H1 (cell line): ENCODE measurements at regions not wholly inside any gene's neighbourhood (a gene's known extent, or its start where the extent isn't known, plus 50 kb on each side); places are given as distances from the start of the nearest gene placed in this dataset.

Experiments used
- CTCF ChIA-PET: fragments of 300-600 bp; sonication (Branson Sonifier 250); formaldehyde crosslinking; loops from one replicate; lab custom pipeline; 2021; ENCODE audit not compliant: partially characterized antibody; lab: Charles Lee
- POLR2A ChIA-PET: fragments of 300-600 bp; sonication (Branson Sonifier 250); formaldehyde crosslinking; loops from one replicate; lab custom pipeline; 2021; ENCODE audit warnings: inconsistent platforms; ENCODE audit not compliant: partially characterized antibody; lab: Charles Lee
- DNase-seq, 2 experiments: peaks; one replicate each; pipeline versions ENCODE4 v3.0.0 to v3.0.0-alpha.2; 2010 to 2022; ENCODE audit warnings: low spot score in 2 of 2, low read depth in 1 of 2, mixed read lengths in 1 of 2
- FAIRE-seq: peaks from 2 replicates; lab custom pipeline; 2011; peaks lifted over from hg19 to GRCh38; lab: Jason Lieb, UNC
- H2AFZ ChIP-seq: 2 replicates; pipeline ENCODE4 v1.8.1; 2012; ENCODE audit warnings: low read length, inconsistent platforms
- H2AK5ac ChIP-seq: 2 replicates; pipeline ENCODE4 v1.6.1; 2013; ENCODE audit warnings: low read depth, low read length
- H2BK120ac ChIP-seq: replicated peaks from 2 replicates; pipeline ENCODE3; 2013; ENCODE audit warnings: low read depth, low read length, inconsistent platforms
- H2BK12ac ChIP-seq: 2 replicates; pipeline ENCODE4 v1.6.1; 2013; ENCODE audit warnings: low read depth, low read length
- H2BK15ac ChIP-seq: 2 replicates; pipeline ENCODE4 v1.6.1; 2013; ENCODE audit warnings: low read length
- H2BK20ac ChIP-seq: 2 replicates; pipeline ENCODE4 v1.6.1; 2013; ENCODE audit warnings: low read length
- H2BK5ac ChIP-seq: 2 replicates; pipeline ENCODE4 v1.6.1; 2013; ENCODE audit warnings: low read depth, low read length
- H3K14ac ChIP-seq: 2 replicates; pipeline ENCODE4 v1.6.1; 2013; ENCODE audit warnings: inconsistent platforms; ENCODE audit not compliant: insufficient read length
- H3K18ac ChIP-seq: 2 replicates; pipeline ENCODE4 v1.6.1; 2013; ENCODE audit warnings: low read length; ENCODE audit errors: extremely low read depth
- H3K23ac ChIP-seq: 2 replicates; pipeline ENCODE4 v1.6.1; 2013; ENCODE audit warnings: inconsistent platforms; ENCODE audit not compliant: insufficient read length
- H3K23me2 ChIP-seq: 2 replicates; pipeline ENCODE4 v1.6.1; 2013; ENCODE audit warnings: low read depth, low read length
- H3K27ac ChIP-seq: 2 replicates; pipeline ENCODE4 v1.6.1; 2011; ENCODE audit warnings: low read depth, low read length, inconsistent platforms
- H3K27me3 ChIP-seq, 4 experiments: replicated peaks in 1 of 4; 1 replicate in 1 of 4; 2 replicates in 3 of 4; pipeline versions ENCODE4 v1.6.1 to v1.8.1; 2011 to 2013; ENCODE audit warnings: low read length in 3 of 4, mild to moderate bottlenecking in 3 of 4, inconsistent platforms in 2 of 4, mixed read lengths in 2 of 4, moderate library complexity in 1 of 4; ENCODE audit not compliant: control insufficient read depth in 3 of 4, insufficient read depth in 3 of 4; ENCODE audit errors: extremely low read depth in 1 of 4
- H3K36me3 ChIP-seq, 4 experiments: 2 replicates each; pipeline versions ENCODE4 v1.6.1 to v1.8.1; 2011 to 2013; ENCODE audit warnings: mild to moderate bottlenecking in 4 of 4, low read length in 3 of 4, moderate library complexity in 2 of 4, control low read depth in 1 of 4, inconsistent platforms in 1 of 4; ENCODE audit not compliant: insufficient read depth in 4 of 4, control insufficient read depth in 2 of 4
- H3K4ac ChIP-seq: replicated peaks from 2 replicates; pipeline ENCODE3; 2013; ENCODE audit warnings: low read length, low read depth, mixed read lengths, inconsistent platforms; ENCODE audit not compliant: insufficient read length
- H3K4me1 ChIP-seq, 4 experiments: replicated peaks in 1 of 4; 1 replicate in 1 of 4; 2 replicates in 3 of 4; pipeline versions ENCODE4 v1.6.1 to v1.8.1; 2011 to 2013; ENCODE audit warnings: low read length in 3 of 4, inconsistent platforms in 2 of 4, mixed read lengths in 1 of 4; ENCODE audit not compliant: insufficient read depth in 4 of 4, control insufficient read depth in 3 of 4
- H3K4me2 ChIP-seq, 2 experiments: 2 replicates each; pipeline versions ENCODE4 v1.6.1 to v1.8.1; 2011 to 2013; ENCODE audit warnings: low read depth in 2 of 2, low read length in 2 of 2, control low read depth in 1 of 2, inconsistent platforms in 1 of 2, mild to moderate bottlenecking in 1 of 2; ENCODE audit not compliant: insufficient read depth in 1 of 2
- H3K4me3 ChIP-seq, 4 experiments: fragments of 200-600, 300-600 bp in 1 of 4; sonication (generic), shearing (Covaris generic), sonication (Bioruptor Twin) in 1 of 4; 2 replicates each; pipeline versions ENCODE4 v1.5.1 to v1.8.1; 2011 to 2016; ENCODE audit warnings: low read length in 4 of 4, low read depth in 3 of 4, control low read depth in 2 of 4, inconsistent platforms in 2 of 4, mild to moderate bottlenecking in 2 of 4, mixed read lengths in 1 of 4, moderate library complexity in 1 of 4; ENCODE audit not compliant: insufficient read depth in 2 of 4; ENCODE audit errors: extremely low read depth in 1 of 4
- H3K56ac ChIP-seq: replicated peaks from 2 replicates; pipeline ENCODE3; 2013; ENCODE audit warnings: low read depth, mild to moderate bottlenecking, mixed read lengths, low read length, inconsistent platforms; ENCODE audit not compliant: insufficient read length
- H3K79me1 ChIP-seq: 2 replicates; pipeline ENCODE4 v1.6.1; 2013; ENCODE audit warnings: low read depth, low read length, control low read depth
- H3K79me2 ChIP-seq, 2 experiments: 2 replicates each; pipeline versions ENCODE4 v1.6.1 to v1.8.1; 2012 to 2013; ENCODE audit warnings: low read length in 2 of 2, mild to moderate bottlenecking in 2 of 2, inconsistent platforms in 1 of 2; ENCODE audit not compliant: insufficient read depth in 2 of 2, control insufficient read depth in 1 of 2
- H3K9ac ChIP-seq, 4 experiments: replicated peaks in 1 of 4; 1 replicate in 1 of 4; 2 replicates in 3 of 4; pipeline versions ENCODE4 v1.6.1 to v1.8.1; 2011 to 2013; ENCODE audit warnings: low read depth in 3 of 4, low read length in 3 of 4, control low read depth in 2 of 4, mild to moderate bottlenecking in 2 of 4, moderate library complexity in 2 of 4, inconsistent platforms in 1 of 4; ENCODE audit errors: extremely low read depth in 1 of 4
- H3K9me3 ChIP-seq, 2 experiments: 2 replicates each; pipeline versions ENCODE4 v1.6.1 to v1.8.1; 2012 to 2013; ENCODE audit warnings: mild to moderate bottlenecking in 2 of 2, moderate library complexity in 2 of 2, control low read depth in 1 of 2, inconsistent platforms in 1 of 2, low read depth in 1 of 2, low read length in 1 of 2, mixed read lengths in 1 of 2; ENCODE audit not compliant: insufficient read depth in 2 of 2
- H4K20me1 ChIP-seq, 2 experiments: replicated peaks in 1 of 2; 2 replicates each; pipeline versions ENCODE3 to v1.8.1; 2011 to 2013; ENCODE audit warnings: inconsistent platforms in 2 of 2, low read length in 2 of 2, mild to moderate bottlenecking in 1 of 2; ENCODE audit not compliant: insufficient read depth in 2 of 2, control insufficient read depth in 1 of 2
- H4K5ac ChIP-seq: 2 replicates; pipeline ENCODE4 v1.6.1; 2013; ENCODE audit warnings: low read length, low read depth, mixed read lengths, inconsistent platforms; ENCODE audit not compliant: insufficient read length
- H4K8ac ChIP-seq: 2 replicates; pipeline ENCODE4 v1.8.0; 2013; ENCODE audit warnings: mild to moderate bottlenecking, moderate library complexity, low read length, inconsistent platforms; ENCODE audit not compliant: insufficient read depth; ENCODE audit errors: extremely low read depth
- H4K91ac ChIP-seq: replicated peaks from 2 replicates; pipeline ENCODE3; 2013; ENCODE audit warnings: low read length, mixed read lengths, inconsistent platforms; ENCODE audit not compliant: insufficient read length
- TF ChIP-seq, protein P1 (sequence below): fragments of 300-600 bp; sonication (generic); IDR thresholded peaks from 2 replicates; pipeline ENCODE4 v1.7.1; 2012; ENCODE audit warnings: low read length, moderate library complexity, mild to moderate bottlenecking, inconsistent platforms; ENCODE audit not compliant: insufficient replicate concordance

DNA sequence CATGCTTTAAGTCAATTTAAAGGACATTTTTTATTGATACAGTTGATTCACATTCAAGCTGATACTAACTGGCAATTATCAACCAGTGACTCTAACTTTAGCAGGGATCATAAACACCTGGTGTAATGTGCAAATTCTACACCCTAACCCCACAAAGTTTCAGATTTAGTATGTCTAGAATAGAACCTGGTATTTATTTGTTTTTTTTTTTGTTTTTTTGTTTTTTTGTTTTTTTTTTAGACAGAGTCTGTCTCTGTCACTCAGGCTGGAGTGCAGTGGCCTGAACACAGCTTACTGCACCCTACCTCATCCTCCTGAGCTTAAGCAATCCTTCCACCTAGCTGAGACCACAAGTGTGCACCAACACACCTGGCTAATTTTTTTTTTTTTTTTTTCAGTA, 311.2 kb upstream of the SEMA6A start:
- ChIA-PET POLR2A (no interaction called here), CTCF (interaction anchor here (1.0 kb wide), 1 partner anchor 8 kb away, joined by 3 read pairs; no protein-coding TSS in a partner anchor)
- Histone ChIP-seq H2BK5ac (no peak overlapping the region), H3K9ac (no peak overlapping the region), H3K4me1 (no peaks in the 10 kb centered on the region), H2AFZ (no peak overlapping the region), H2BK15ac (no peak overlapping the region), H3K4ac (no peak overlapping the region), H3K36me3 (no peaks in the 10 kb centered on the region; a peak in 1 of 8 replicates), H3K23ac (no peak overlapping the region), H2BK12ac (no peak overlapping the region), H3K23me2 (no peaks in the 10 kb centered on the region), H3K27me3 (no peaks in the 10 kb centered on the region), H4K8ac (no peak overlapping the region), H3K4me3 (no peak overlapping the region), H4K5ac (no peak overlapping the region), H3K4me2 (no peak overlapping the region), H3K9me3 (no peaks in the 10 kb centered on the region), H3K79me1 (no peaks in the 10 kb centered on the region), H3K18ac (no peak overlapping the region), H2AK5ac (no peak overlapping the region), H3K56ac (no peak overlapping the region), H3K79me2 (no peaks in the 10 kb centered on the region), H3K27ac (no peak overlapping the region), H3K14ac (no peak overlapping the region), H4K91ac (no peak overlapping the region), H2BK120ac (no peak overlapping the region), H2BK20ac (no peak overlapping the region), H4K20me1 (no peaks in the 10 kb centered on the region)
- DNase-seq (no peak), FAIRE-seq (no peak)
- TF ChIP-seq, protein P1, sequence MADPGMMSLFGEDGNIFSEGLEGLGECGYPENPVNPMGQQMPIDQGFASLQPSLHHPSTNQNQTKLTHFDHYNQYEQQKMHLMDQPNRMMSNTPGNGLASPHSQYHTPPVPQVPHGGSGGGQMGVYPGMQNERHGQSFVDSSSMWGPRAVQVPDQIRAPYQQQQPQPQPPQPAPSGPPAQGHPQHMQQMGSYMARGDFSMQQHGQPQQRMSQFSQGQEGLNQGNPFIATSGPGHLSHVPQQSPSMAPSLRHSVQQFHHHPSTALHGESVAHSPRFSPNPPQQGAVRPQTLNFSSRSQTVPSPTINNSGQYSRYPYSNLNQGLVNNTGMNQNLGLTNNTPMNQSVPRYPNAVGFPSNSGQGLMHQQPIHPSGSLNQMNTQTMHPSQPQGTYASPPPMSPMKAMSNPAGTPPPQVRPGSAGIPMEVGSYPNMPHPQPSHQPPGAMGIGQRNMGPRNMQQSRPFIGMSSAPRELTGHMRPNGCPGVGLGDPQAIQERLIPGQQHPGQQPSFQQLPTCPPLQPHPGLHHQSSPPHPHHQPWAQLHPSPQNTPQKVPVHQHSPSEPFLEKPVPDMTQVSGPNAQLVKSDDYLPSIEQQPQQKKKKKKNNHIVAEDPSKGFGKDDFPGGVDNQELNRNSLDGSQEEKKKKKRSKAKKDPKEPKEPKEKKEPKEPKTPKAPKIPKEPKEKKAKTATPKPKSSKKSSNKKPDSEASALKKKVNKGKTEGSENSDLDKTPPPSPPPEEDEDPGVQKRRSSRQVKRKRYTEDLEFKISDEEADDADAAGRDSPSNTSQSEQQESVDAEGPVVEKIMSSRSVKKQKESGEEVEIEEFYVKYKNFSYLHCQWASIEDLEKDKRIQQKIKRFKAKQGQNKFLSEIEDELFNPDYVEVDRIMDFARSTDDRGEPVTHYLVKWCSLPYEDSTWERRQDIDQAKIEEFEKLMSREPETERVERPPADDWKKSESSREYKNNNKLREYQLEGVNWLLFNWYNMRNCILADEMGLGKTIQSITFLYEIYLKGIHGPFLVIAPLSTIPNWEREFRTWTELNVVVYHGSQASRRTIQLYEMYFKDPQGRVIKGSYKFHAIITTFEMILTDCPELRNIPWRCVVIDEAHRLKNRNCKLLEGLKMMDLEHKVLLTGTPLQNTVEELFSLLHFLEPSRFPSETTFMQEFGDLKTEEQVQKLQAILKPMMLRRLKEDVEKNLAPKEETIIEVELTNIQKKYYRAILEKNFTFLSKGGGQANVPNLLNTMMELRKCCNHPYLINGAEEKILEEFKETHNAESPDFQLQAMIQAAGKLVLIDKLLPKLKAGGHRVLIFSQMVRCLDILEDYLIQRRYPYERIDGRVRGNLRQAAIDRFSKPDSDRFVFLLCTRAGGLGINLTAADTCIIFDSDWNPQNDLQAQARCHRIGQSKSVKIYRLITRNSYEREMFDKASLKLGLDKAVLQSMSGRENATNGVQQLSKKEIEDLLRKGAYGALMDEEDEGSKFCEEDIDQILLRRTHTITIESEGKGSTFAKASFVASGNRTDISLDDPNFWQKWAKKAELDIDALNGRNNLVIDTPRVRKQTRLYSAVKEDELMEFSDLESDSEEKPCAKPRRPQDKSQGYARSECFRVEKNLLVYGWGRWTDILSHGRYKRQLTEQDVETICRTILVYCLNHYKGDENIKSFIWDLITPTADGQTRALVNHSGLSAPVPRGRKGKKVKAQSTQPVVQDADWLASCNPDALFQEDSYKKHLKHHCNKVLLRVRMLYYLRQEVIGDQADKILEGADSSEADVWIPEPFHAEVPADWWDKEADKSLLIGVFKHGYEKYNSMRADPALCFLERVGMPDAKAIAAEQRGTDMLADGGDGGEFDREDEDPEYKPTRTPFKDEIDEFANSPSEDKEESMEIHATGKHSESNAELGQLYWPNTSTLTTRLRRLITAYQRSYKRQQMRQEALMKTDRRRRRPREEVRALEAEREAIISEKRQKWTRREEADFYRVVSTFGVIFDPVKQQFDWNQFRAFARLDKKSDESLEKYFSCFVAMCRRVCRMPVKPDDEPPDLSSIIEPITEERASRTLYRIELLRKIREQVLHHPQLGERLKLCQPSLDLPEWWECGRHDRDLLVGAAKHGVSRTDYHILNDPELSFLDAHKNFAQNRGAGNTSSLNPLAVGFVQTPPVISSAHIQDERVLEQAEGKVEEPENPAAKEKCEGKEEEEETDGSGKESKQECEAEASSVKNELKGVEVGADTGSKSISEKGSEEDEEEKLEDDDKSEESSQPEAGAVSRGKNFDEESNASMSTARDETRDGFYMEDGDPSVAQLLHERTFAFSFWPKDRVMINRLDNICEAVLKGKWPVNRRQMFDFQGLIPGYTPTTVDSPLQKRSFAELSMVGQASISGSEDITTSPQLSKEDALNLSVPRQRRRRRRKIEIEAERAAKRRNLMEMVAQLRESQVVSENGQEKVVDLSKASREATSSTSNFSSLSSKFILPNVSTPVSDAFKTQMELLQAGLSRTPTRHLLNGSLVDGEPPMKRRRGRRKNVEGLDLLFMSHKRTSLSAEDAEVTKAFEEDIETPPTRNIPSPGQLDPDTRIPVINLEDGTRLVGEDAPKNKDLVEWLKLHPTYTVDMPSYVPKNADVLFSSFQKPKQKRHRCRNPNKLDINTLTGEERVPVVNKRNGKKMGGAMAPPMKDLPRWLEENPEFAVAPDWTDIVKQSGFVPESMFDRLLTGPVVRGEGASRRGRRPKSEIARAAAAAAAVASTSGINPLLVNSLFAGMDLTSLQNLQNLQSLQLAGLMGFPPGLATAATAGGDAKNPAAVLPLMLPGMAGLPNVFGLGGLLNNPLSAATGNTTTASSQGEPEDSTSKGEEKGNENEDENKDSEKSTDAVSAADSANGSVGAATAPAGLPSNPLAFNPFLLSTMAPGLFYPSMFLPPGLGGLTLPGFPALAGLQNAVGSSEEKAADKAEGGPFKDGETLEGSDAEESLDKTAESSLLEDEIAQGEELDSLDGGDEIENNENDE = no peak
